SU-DHL-6 (cell line): ENCODE measurements at regions not wholly inside any gene's neighbourhood (a gene's known extent, or its start where the extent isn't known, plus 50 kb on each side); places are given as distances from the start of the nearest gene placed in this dataset.

Experiments
- EZH2phosphoT487 ChIP-seq: fragments of 200-600 bp; sonication (generic), shearing (Covaris generic); conservative IDR thresholded peaks from 2 replicates; pipeline ENCODE4 v1.6.1; 2018; ENCODE audit warnings: mild to moderate bottlenecking, antibody characterized with exemption, low read length, moderate library complexity, mixed read lengths
- TF ChIP-seq, protein P1 (sequence below): fragments of 200-600 bp; sonication (generic); IDR thresholded peaks from one replicate; pipeline ENCODE4 v1.5.1; 2017; ENCODE audit warnings: antibody characterized with exemption, mild to moderate bottlenecking, low read length, moderate library complexity; ENCODE audit not compliant: insufficient read depth, poor library complexity, severe bottlenecking

DNA sequence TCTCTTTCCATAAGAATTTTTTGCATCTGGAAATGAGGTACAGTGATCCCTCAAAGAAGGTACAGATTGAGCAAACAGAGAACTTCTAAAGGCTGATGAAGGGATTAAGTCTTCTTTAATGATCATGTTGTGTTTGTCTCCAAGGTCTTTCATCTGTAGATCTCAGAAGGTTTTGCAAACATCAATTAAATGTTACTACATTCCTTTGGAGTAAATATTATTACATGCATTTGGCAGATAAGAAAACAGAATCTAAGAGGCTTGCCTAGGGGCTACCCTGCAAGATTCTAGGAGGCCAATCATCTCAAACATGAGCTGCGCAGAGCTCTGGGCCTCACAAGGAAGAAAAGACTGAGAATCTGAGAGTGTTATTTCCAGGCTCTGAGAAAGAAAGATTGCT, 70.9 kb upstream of the LPP start:
- TF ChIP-seq, protein P1, sequence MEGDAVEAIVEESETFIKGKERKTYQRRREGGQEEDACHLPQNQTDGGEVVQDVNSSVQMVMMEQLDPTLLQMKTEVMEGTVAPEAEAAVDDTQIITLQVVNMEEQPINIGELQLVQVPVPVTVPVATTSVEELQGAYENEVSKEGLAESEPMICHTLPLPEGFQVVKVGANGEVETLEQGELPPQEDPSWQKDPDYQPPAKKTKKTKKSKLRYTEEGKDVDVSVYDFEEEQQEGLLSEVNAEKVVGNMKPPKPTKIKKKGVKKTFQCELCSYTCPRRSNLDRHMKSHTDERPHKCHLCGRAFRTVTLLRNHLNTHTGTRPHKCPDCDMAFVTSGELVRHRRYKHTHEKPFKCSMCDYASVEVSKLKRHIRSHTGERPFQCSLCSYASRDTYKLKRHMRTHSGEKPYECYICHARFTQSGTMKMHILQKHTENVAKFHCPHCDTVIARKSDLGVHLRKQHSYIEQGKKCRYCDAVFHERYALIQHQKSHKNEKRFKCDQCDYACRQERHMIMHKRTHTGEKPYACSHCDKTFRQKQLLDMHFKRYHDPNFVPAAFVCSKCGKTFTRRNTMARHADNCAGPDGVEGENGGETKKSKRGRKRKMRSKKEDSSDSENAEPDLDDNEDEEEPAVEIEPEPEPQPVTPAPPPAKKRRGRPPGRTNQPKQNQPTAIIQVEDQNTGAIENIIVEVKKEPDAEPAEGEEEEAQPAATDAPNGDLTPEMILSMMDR: no peak
- no peak for TF ChIP-seq EZH2phosphoT487
